GM12878 (cell line): ENCODE measurements at regions not wholly inside any gene's neighbourhood (a gene's known extent, or its start where the extent isn't known, plus 50 kb on each side); places are given as distances from the start of the nearest gene placed in this dataset.

Experiments used
- ATAC-seq: fragments of 200-7000 bp; cut with Tn5 transposase; 3 replicates; pipeline ENCODE4 v1.9.1; 2020; ENCODE audit warnings: mild to moderate bottlenecking, moderate library complexity
- BruUV-seq: library from RNA; stranded (reverse); fragments of 400-500 nt; replicated peaks from 2 replicates; lab custom pipeline; 2021; lab: Mats Ljungman, UMichigan
- CTCF ChIA-PET: fragments of 300-600 bp; sonication (Branson Sonifier 250); formaldehyde crosslinking; extraction: SDS; loops from one replicate; lab custom pipeline; 2021; ENCODE audit warnings: inconsistent platforms; lab: Yijun Ruan, JAX
- POLR2A ChIA-PET: fragments of 350-600 bp; formaldehyde crosslinking; extraction: SDS; loops from one replicate; lab custom pipeline; 2021; ENCODE audit warnings: inconsistent platforms; lab: Charles Lee
- RAD21 ChIA-PET: fragments of 300-600 bp; sonication (Branson Sonifier 250); formaldehyde crosslinking; loops from one replicate; lab custom pipeline; 2023; ENCODE audit warnings: antibody characterized with exemption; ENCODE audit not compliant: unreplicated experiment; lab: Charles Lee
- SMC1A ChIA-PET: fragments of 300-600 bp; sonication (Branson Sonifier 250); formaldehyde crosslinking; loops from one replicate; lab custom pipeline; 2023; ENCODE audit not compliant: unreplicated experiment, uncharacterized antibody; lab: Charles Lee
- DNase-seq: peaks from one replicate; pipeline ENCODE4 v3.0.0-alpha.2; 2011; ENCODE audit warnings: low read depth, low spot score
- FAIRE-seq: peaks from 3 replicates; lab custom pipeline; 2011; peaks lifted over from hg19 to GRCh38; lab: Jason Lieb, UNC
- H2AFZ ChIP-seq: 2 replicates; pipeline ENCODE4 v1.6.0; 2011; ENCODE audit warnings: low read depth, low read length, control low read depth; ENCODE audit not compliant: control insufficient read depth
- H3K27ac ChIP-seq: 2 replicates; pipeline ENCODE4 v1.5.1; 2011; ENCODE audit warnings: control low read depth; ENCODE audit not compliant: control insufficient read depth, insufficient read depth
- H3K27me3 ChIP-seq, 2 experiments: replicated peaks in 1 of 2; 2 replicates each; pipeline versions ENCODE4 v1.6.0 to v1.6.1; 2011; ENCODE audit warnings: low read length in 1 of 2; ENCODE audit not compliant: control insufficient read depth in 2 of 2, insufficient read depth in 2 of 2
- H3K36me3 ChIP-seq, 2 experiments: 2 replicates each; pipeline ENCODE4 v1.5.1; 2011; ENCODE audit warnings: low read length in 1 of 2; ENCODE audit not compliant: control insufficient read depth in 2 of 2, insufficient read depth in 2 of 2
- H3K4me1 ChIP-seq: 2 replicates; pipeline ENCODE4 v1.6.1; 2011; ENCODE audit warnings: mild to moderate bottlenecking, low read length, moderate library complexity, mixed read lengths; ENCODE audit not compliant: control insufficient read depth, insufficient read depth
- H3K4me2 ChIP-seq: 2 replicates; pipeline ENCODE4 v1.6.0; 2011; ENCODE audit warnings: control low read depth; ENCODE audit not compliant: control insufficient read depth, insufficient read depth
- H3K4me3 ChIP-seq: fragments of 200-600 bp; sonication (generic); 2 replicates; pipeline ENCODE4 v1.5.1; 2016
- H3K79me2 ChIP-seq: 2 replicates; pipeline ENCODE4 v1.6.0; 2011; ENCODE audit warnings: low read length; ENCODE audit not compliant: control insufficient read depth, insufficient read depth
- H3K9ac ChIP-seq: 2 replicates; pipeline ENCODE4 v1.8.0; 2011; ENCODE audit warnings: low read length, control low read depth, mixed read lengths; ENCODE audit not compliant: control insufficient read depth, insufficient read depth
- H3K9me3 ChIP-seq: replicated peaks from 3 replicates; pipeline ENCODE4 v1.5.1; 2011; ENCODE audit warnings: mild to moderate bottlenecking, low read length; ENCODE audit not compliant: control insufficient read depth, insufficient read depth
- H4K20me1 ChIP-seq: 2 replicates; pipeline ENCODE4 v1.6.0; 2011; ENCODE audit not compliant: control insufficient read depth, insufficient read depth
- ASH2L ChIP-seq: fragments of 300-600, 200-600 bp; sonication (generic); IDR thresholded peaks from 2 replicates; pipeline ENCODE4 v1.6.1; 2017; ENCODE audit warnings: low read depth, mild to moderate bottlenecking, borderline replicate concordance
- CREM ChIP-seq: IDR thresholded peaks from 2 replicates; pipeline ENCODE4 v1.6.1; 2014; ENCODE audit warnings: antibody characterized with exemption, low read depth
- MYC ChIP-seq: IDR thresholded peaks from 2 replicates; pipeline ENCODE4 v1.6.1; 2011; ENCODE audit warnings: mild to moderate bottlenecking, low read length, moderate library complexity, inconsistent platforms; ENCODE audit not compliant: insufficient read depth, insufficient replicate concordance, insufficient read length, severe bottlenecking
- NFXL1 ChIP-seq: fragments of 450-650 bp; IDR thresholded peaks from 2 replicates; pipeline ENCODE4 v1.6.1; 2017; ENCODE audit warnings: antibody characterized with exemption, mild to moderate bottlenecking, borderline replicate concordance
- NR2C2 ChIP-seq: IDR thresholded peaks from 2 replicates; pipeline ENCODE4 v1.6.1; 2011; ENCODE audit warnings: borderline replicate concordance, low read depth; ENCODE audit not compliant: control insufficient read depth, insufficient read length
- PAX5 ChIP-seq: IDR thresholded peaks from 2 replicates; pipeline ENCODE4 v1.6.1; 2011; ENCODE audit warnings: low read depth, low read length, borderline replicate concordance
- PAX8 ChIP-seq: fragments of 450-650 bp; IDR thresholded peaks from 2 replicates; pipeline ENCODE4 v1.6.1; 2017; ENCODE audit warnings: mild to moderate bottlenecking, moderate library complexity
- PBX3 ChIP-seq: IDR thresholded peaks from 2 replicates; pipeline ENCODE4 v1.6.1; 2011; ENCODE audit warnings: mild to moderate bottlenecking, low read depth, low read length, moderate library complexity; ENCODE audit not compliant: insufficient replicate concordance
- PML ChIP-seq: IDR thresholded peaks from 2 replicates; pipeline ENCODE4 v1.6.1; 2012; ENCODE audit warnings: low read length, inconsistent platforms
- PRDM15 ChIP-seq: fragments of 450-650 bp; formaldehyde crosslinking; IDR thresholded peaks from 2 replicates; pipeline ENCODE4 v1.4.0; 2020; ENCODE audit warnings: mild to moderate bottlenecking, moderate library complexity
- REST ChIP-seq: IDR thresholded peaks from 2 replicates; pipeline ENCODE4 v1.6.1; 2012; ENCODE audit warnings: mild to moderate bottlenecking, low read depth, low read length
- SMC3 ChIP-seq: IDR thresholded peaks from 2 replicates; pipeline ENCODE4 v1.6.1; 2011; ENCODE audit warnings: low read length, improper control_type of control experiment, borderline replicate concordance
- USF1 ChIP-seq: IDR thresholded peaks from 2 replicates; pipeline ENCODE4 v1.6.1; 2011; ENCODE audit warnings: borderline replicate concordance, low read depth, mild to moderate bottlenecking, moderate library complexity, mixed read lengths, low read length; ENCODE audit not compliant: insufficient read depth; ENCODE audit errors: extremely low read length
- WRNIP1 ChIP-seq: IDR thresholded peaks from 2 replicates; pipeline ENCODE4 v1.6.1; 2011; ENCODE audit warnings: low read depth, low read length, improper control_type of control experiment, borderline replicate concordance
- ZNF274 ChIP-seq: IDR thresholded peaks from one replicate; pipeline ENCODE4 v1.8.0; 2011; ENCODE audit not compliant: insufficient read length, insufficient read depth
- WGBS: methylation state at CpG from one replicate; pipeline ENCODE4 v1.1.6; 2016; ENCODE audit warnings: low lambda C conversion rate; ENCODE audit not compliant: insufficient replicate concordance, insufficient coverage; ENCODE audit errors: missing lambda C conversion rate; 5-methylcytosine and 5-hydroxymethylcytosine counted together
- in situ Hi-C: fragments of 300-500 bp; cut with MboI; formaldehyde crosslinking; loops from 9 replicates; pipeline ENCODE4 v1.14.3; 2018; ENCODE audit warnings: mixed read lengths
- intact Hi-C: fragments of 100-400 bp; cut with micrococcal nuclease; formaldehyde crosslinking; loops from one replicate; pipeline ENCODE4 v1.14.2; 2022; ENCODE audit not compliant: unreplicated experiment

- BruUV-seq, result no TSS peak
- Histone ChIP-seq H3K27ac (no peak overlapping the region), H3K79me2 (no peaks in the 10 kb centered on the region), H3K36me3 (no peaks in the 10 kb centered on the region), H3K4me2 (no peak overlapping the region), H3K4me3 (no peak overlapping the region), H3K9me3 (no peaks in the 10 kb centered on the region), H3K4me1 (no peaks in the 10 kb centered on the region), H2AFZ (no peak overlapping the region), H3K27me3 (no peaks in the 10 kb centered on the region), H4K20me1 (no peaks in the 10 kb centered on the region), H3K9ac (no peak overlapping the region)
- FAIRE-seq (no peak), DNase-seq (no peak), ATAC-seq (no peak; the same call in 1 of the 3 replicates)
- in situ Hi-C loops (no loop called here), intact Hi-C loops (no loop called here)
- SMC1A ChIA-PET, result interaction anchor here (0.6 to 1.0 kb wide), 3 partner anchors 41 to 525 kb away, joined by 3 read pairs; no protein-coding TSS in a partner anchor
- POLR2A ChIA-PET, result no interaction called here
- CTCF ChIA-PET, result interaction anchor here (0.6 to 0.7 kb wide), 3 partner anchors 157 to 1396 kb away, joined by 3 to 4 read pairs (median 4); no protein-coding TSS in a partner anchor
- 0% methylated on average over 3 of the region's 3 CpGs for WGBS
- RAD21 ChIA-PET, result interaction anchor here (0.7 kb wide), 1 partner anchor 258 kb away, joined by 3 read pairs; no protein-coding TSS in a partner anchor
- TF ChIP-seq ZNF274, result no peak
- TF ChIP-seq PRDM15 (CRISPR knock-in tag), result no peak
- no peak for TF ChIP-seq PAX5
- no peak for TF ChIP-seq CREM
- no peak for TF ChIP-seq PBX3
- TF ChIP-seq USF1, result no peak
- no peak for TF ChIP-seq PAX8
- TF ChIP-seq NR2C2, result no peak
- no peak for TF ChIP-seq PML
- TF ChIP-seq ASH2L, result no peak
- TF ChIP-seq NFXL1, result no peak
- no peak for TF ChIP-seq REST
- no peak for TF ChIP-seq WRNIP1
- no peak for TF ChIP-seq SMC3
- no peak for TF ChIP-seq MYC
These were observed 152.2 kb upstream of the MEIS2 start for GRCh38 chr15:37252530-37252929.
